ENCODE measurements at regions not wholly inside any gene's neighbourhood (a gene's known extent, or its start where the extent isn't known, plus 50 kb on each side); places are given as distances from the start of the nearest gene placed in this dataset.

GRCh38 chr13:64704121-64704649 lies 2526.0 kb downstream of the PCDH9 start:
- no peak for TF ChIP-seq CTCF (IDR thresholded peaks at IDR 0.05; ENCODE audit: insufficient read depth, low read length, poor library complexity, severe bottlenecking)
- no peak for TF ChIP-seq EZH2phosphoT487 (conservative IDR thresholded peaks at IDR 0.05; ENCODE audit: low read length)

Measured in SU-DHL-6 (cell line).